Memory B cell (primary cell): ENCODE measurements at regions not wholly inside any gene's neighbourhood (a gene's known extent, or its start where the extent isn't known, plus 50 kb on each side); places are given as distances from the start of the nearest gene placed in this dataset.
"Not testable (repeated sequence)": the region's sequence is repeated elsewhere in the genome, so short reads cannot be mapped to it uniquely, and the experiment has no call there.

Experiments used
- ATAC-seq: fragments of 150-1000 bp; cut with Tn5 transposase; 2 replicates; pipeline ENCODE4 v1.10.0; 2021; ENCODE audit warnings: low read depth, mild to moderate bottlenecking, moderate library complexity
- DNase-seq, 2 donors: peaks; one replicate each; pipeline ENCODE4 v3.0.0; 2022; ENCODE audit warnings: low spot score in 2 of 2
- H3K27ac Mint-ChIP-seq: one replicate; pipeline ENCODE4 v1.8.0; 2022; ENCODE audit warnings: mild to moderate bottlenecking, moderate library complexity, mixed read lengths
- H3K27me3 Mint-ChIP-seq: one replicate; pipeline ENCODE4 v1.8.0; 2022; ENCODE audit warnings: mixed read lengths
- H3K36me3 Mint-ChIP-seq: one replicate; pipeline ENCODE4 v1.8.0; 2022; ENCODE audit warnings: mild to moderate bottlenecking, mixed read lengths
- H3K4me1 Mint-ChIP-seq: one replicate; pipeline ENCODE4 v1.8.0; 2022; ENCODE audit warnings: mixed read lengths
- H3K4me3 Mint-ChIP-seq: one replicate; pipeline ENCODE4 v1.8.0; 2022; ENCODE audit warnings: mild to moderate bottlenecking, moderate library complexity, mixed read lengths
- H3K9me3 Mint-ChIP-seq: one replicate; pipeline ENCODE4 v1.8.0; 2022; ENCODE audit warnings: mixed read lengths

GRCh38 chr5:4022056-4022670 lies 426.5 kb downstream of the IRX1 start:
- no peaks in the 10 kb centered on the region for H3K27me3 Mint-ChIP-seq
- H3K4me3 Mint-ChIP-seq = no peak overlapping the region
- no peak overlapping the region for H3K27ac Mint-ChIP-seq
- ATAC-seq (no peak), DNase-seq (no peak)
- H3K4me1 Mint-ChIP-seq = no peaks in the 10 kb centered on the region
- H3K9me3 Mint-ChIP-seq = no peaks in the 10 kb centered on the region
- no peaks in the 10 kb centered on the region for H3K36me3 Mint-ChIP-seq

- no peaks in the 10 kb centered on the region for H3K27me3 Mint-ChIP-seq
- H3K36me3 Mint-ChIP-seq = no peaks in the 10 kb centered on the region
- no peaks in the 10 kb centered on the region for H3K4me1 Mint-ChIP-seq
- no peaks in the 10 kb centered on the region for H3K9me3 Mint-ChIP-seq
- ATAC-seq (no peak), DNase-seq (no peak)
- H3K27ac Mint-ChIP-seq = no peak overlapping the region
- no peak overlapping the region for H3K4me3 Mint-ChIP-seq
These were observed 427.6 kb downstream of the IRX1 start for GRCh38 chr5:4023091-4023752.

GRCh38 chr5:4023753-4024335 lies 428.2 kb downstream of the IRX1 start:
- Mint-ChIP-seq H3K27me3 (no peaks in the 10 kb centered on the region), H3K4me3 (no peak overlapping the region), H3K27ac (no peak overlapping the region), H3K4me1 (no peaks in the 10 kb centered on the region), H3K36me3 (no peaks in the 10 kb centered on the region), H3K9me3 (no peaks in the 10 kb centered on the region)
- ATAC-seq (no peak), DNase-seq (no peak)

- H3K27ac Mint-ChIP-seq = no peak overlapping the region
- no peaks in the 10 kb centered on the region for H3K27me3 Mint-ChIP-seq
- H3K4me3 Mint-ChIP-seq = no peak overlapping the region
- ATAC-seq (no peak), DNase-seq (no peak)
- no peaks in the 10 kb centered on the region for H3K4me1 Mint-ChIP-seq
- no peaks in the 10 kb centered on the region for H3K36me3 Mint-ChIP-seq
- H3K9me3 Mint-ChIP-seq = peaks cover 4% of the 10 kb centered on the region
These were observed 431.6 kb downstream of the IRX1 start for GRCh38 chr5:4027088-4027734.

- H3K27me3 Mint-ChIP-seq = no peaks in the 10 kb centered on the region
- ATAC-seq (no peak), DNase-seq (no peak)
- H3K4me1 Mint-ChIP-seq = no peaks in the 10 kb centered on the region
- no peak overlapping the region for H3K4me3 Mint-ChIP-seq
- H3K9me3 Mint-ChIP-seq = peaks cover 7% of the 10 kb centered on the region
- no peak overlapping the region for H3K27ac Mint-ChIP-seq
- no peaks in the 10 kb centered on the region for H3K36me3 Mint-ChIP-seq
These were observed 432.8 kb downstream of the IRX1 start for GRCh38 chr5:4028384-4028783.

GRCh38 chr5:4033546-4033945 lies 437.9 kb downstream of the IRX1 start:
- not testable (repeated sequence) for H3K27ac Mint-ChIP-seq, H3K9me3 Mint-ChIP-seq, DNase-seq, H3K36me3 Mint-ChIP-seq, ATAC-seq, H3K27me3 Mint-ChIP-seq, H3K4me1 Mint-ChIP-seq, H3K4me3 Mint-ChIP-seq

- Mint-ChIP-seq H3K27ac (no peak overlapping the region), H3K4me1 (no peaks in the 10 kb centered on the region), H3K27me3 (no peaks in the 10 kb centered on the region), H3K4me3 (no peak overlapping the region), H3K9me3 (peaks cover 6% of the 10 kb centered on the region), H3K36me3 (no peaks in the 10 kb centered on the region)
- ATAC-seq (no peak), DNase-seq (no peak)
These were observed 441.2 kb downstream of the IRX1 start for GRCh38 chr5:4036861-4037260.

GRCh38 chr5:4038994-4039393 lies 443.4 kb downstream of the IRX1 start:
- Mint-ChIP-seq H3K27ac (no peak overlapping the region), H3K4me3 (no peak overlapping the region)

GRCh38 chr5:4042311-4042710 lies 446.7 kb downstream of the IRX1 start:
- ATAC-seq (no peak), DNase-seq (no peak)
- no peaks in the 10 kb centered on the region for H3K36me3 Mint-ChIP-seq
- H3K27me3 Mint-ChIP-seq = no peaks in the 10 kb centered on the region
- peaks cover 6% of the 10 kb centered on the region for H3K9me3 Mint-ChIP-seq
- H3K27ac Mint-ChIP-seq = no peak overlapping the region
- no peaks in the 10 kb centered on the region for H3K4me1 Mint-ChIP-seq
- no peak overlapping the region for H3K4me3 Mint-ChIP-seq

More at GRCh38 chr5:4038994-4039393, 443.4 kb downstream of the IRX1 start:
- H3K9me3 Mint-ChIP-seq = peaks cover 6% of the 10 kb centered on the region
- no peaks in the 10 kb centered on the region for H3K27me3 Mint-ChIP-seq
- no peaks in the 10 kb centered on the region for H3K4me1 Mint-ChIP-seq
- H3K36me3 Mint-ChIP-seq = no peaks in the 10 kb centered on the region
- ATAC-seq (no peak), DNase-seq (no peak)

- DNase-seq (no peak), ATAC-seq (no peak)
- H3K4me3 Mint-ChIP-seq = no peak overlapping the region
- no peaks in the 10 kb centered on the region for H3K36me3 Mint-ChIP-seq
- H3K27ac Mint-ChIP-seq = no peak overlapping the region
- no peaks in the 10 kb centered on the region for H3K4me1 Mint-ChIP-seq
- H3K27me3 Mint-ChIP-seq = no peaks in the 10 kb centered on the region
- peaks cover 6% of the 10 kb centered on the region for H3K9me3 Mint-ChIP-seq
These were observed 447.5 kb downstream of the IRX1 start for GRCh38 chr5:4043135-4043534.

GRCh38 chr5:4044881-4045280 lies 449.2 kb downstream of the IRX1 start:
- Mint-ChIP-seq H3K9me3 (peaks cover 6% of the 10 kb centered on the region), H3K4me1 (no peaks in the 10 kb centered on the region), H3K27ac (no peak overlapping the region), H3K36me3 (no peaks in the 10 kb centered on the region), H3K4me3 (no peak overlapping the region), H3K27me3 (no peaks in the 10 kb centered on the region)
- no peak for DNase-seq
- no peak for ATAC-seq

- H3K4me3 Mint-ChIP-seq = no peak overlapping the region
- no peak overlapping the region for H3K27ac Mint-ChIP-seq
- no peaks in the 10 kb centered on the region for H3K36me3 Mint-ChIP-seq
- H3K27me3 Mint-ChIP-seq = no peaks in the 10 kb centered on the region
- no peaks in the 10 kb centered on the region for H3K4me1 Mint-ChIP-seq
- no peak for ATAC-seq
- no peak for DNase-seq
- H3K9me3 Mint-ChIP-seq = no peaks in the 10 kb centered on the region
These were observed 452.8 kb downstream of the IRX1 start for GRCh38 chr5:4048398-4048797.

- ATAC-seq (no peak), DNase-seq (no peak)
- no peaks in the 10 kb centered on the region for H3K4me1 Mint-ChIP-seq
- H3K4me3 Mint-ChIP-seq = no peak overlapping the region
- H3K27me3 Mint-ChIP-seq = no peaks in the 10 kb centered on the region
- no peaks in the 10 kb centered on the region for H3K36me3 Mint-ChIP-seq
- peaks cover 1% of the 10 kb centered on the region for H3K9me3 Mint-ChIP-seq
- H3K27ac Mint-ChIP-seq = no peak overlapping the region
These were observed 454.6 kb downstream of the IRX1 start for GRCh38 chr5:4050203-4050602.

GRCh38 chr5:4053136-4053535 lies 457.5 kb downstream of the IRX1 start:
- no peak overlapping the region for H3K4me3 Mint-ChIP-seq

More at GRCh38 chr5:4053136-4053535, 457.5 kb downstream of the IRX1 start:
- no peaks in the 10 kb centered on the region for H3K36me3 Mint-ChIP-seq
- ATAC-seq (no peak), DNase-seq (no peak)
- no peaks in the 10 kb centered on the region for H3K4me1 Mint-ChIP-seq
- H3K27me3 Mint-ChIP-seq = no peaks in the 10 kb centered on the region
- H3K9me3 Mint-ChIP-seq = peaks cover 3% of the 10 kb centered on the region
- H3K27ac Mint-ChIP-seq = no peak overlapping the region
